B cell (primary cell): ENCODE measurements at regions not wholly inside any gene's neighbourhood (a gene's known extent, or its start where the extent isn't known, plus 50 kb on each side); places are given as distances from the start of the nearest gene placed in this dataset.

Experiments used
- ATAC-seq: fragments of 200-7000 bp; cut with Tn5 transposase; one replicate; pipeline ENCODE4 v1.10.0; 2021; ENCODE audit warnings: low read depth, mild to moderate bottlenecking, moderate number of reproducible peaks, moderate library complexity
- CTCF ChIA-PET: fragments of 350-600 bp; sonication (Branson Sonifier 250); formaldehyde crosslinking; loops from one replicate; lab custom pipeline; 2021; ENCODE audit warnings: antibody characterized with exemption, inconsistent platforms; lab: Charles Lee
- POLR2A ChIA-PET: fragments of 350-600 bp; sonication (Branson Sonifier 250); formaldehyde crosslinking; loops from one replicate; lab custom pipeline; 2021; ENCODE audit warnings: antibody characterized with exemption; lab: Charles Lee
- DNase-seq: peaks from one replicate; pipeline ENCODE4 v3.0.0; 2013
- H2AFZ ChIP-seq: 2 replicates; pipeline ENCODE4 v1.6.1; 2012; ENCODE audit warnings: mild to moderate bottlenecking, low read depth, low read length; ENCODE audit not compliant: insufficient read depth, poor library complexity, severe bottlenecking
- H3K27ac ChIP-seq, 2 donors: 1 replicate in 1 of 2; 2 replicates in 1 of 2; pipeline ENCODE4 v1.5.1; 2012 to 2013; ENCODE audit warnings: low read length in 2 of 2, mild to moderate bottlenecking in 2 of 2, moderate library complexity in 1 of 2
- H3K27me3 ChIP-seq, 4 experiments: fragments of 200-600 bp in 1 of 4; sonication (generic) in 1 of 4; replicated peaks in 1 of 4; 1 replicate in 2 of 4; 2 replicates in 2 of 4; pipeline versions ENCODE4 v1.6.1 to v1.7.0; 2013 to 2016; ENCODE audit warnings: low read length in 3 of 4, mild to moderate bottlenecking in 2 of 4, mixed read lengths in 1 of 4, moderate library complexity in 1 of 4; ENCODE audit not compliant: insufficient read depth in 4 of 4, control insufficient read depth in 3 of 4; ENCODE audit errors: control extremely low read depth in 1 of 4
- H3K36me3 ChIP-seq, 2 experiments: replicated peaks in 1 of 2; 1 replicate in 1 of 2; 2 replicates in 1 of 2; pipeline versions ENCODE4 v1.6.1 to v1.7.1; 2013; ENCODE audit warnings: low read length in 1 of 2; ENCODE audit not compliant: insufficient read depth in 2 of 2, control insufficient read depth in 1 of 2; ENCODE audit errors: control extremely low read depth in 1 of 2, extremely low read depth in 1 of 2
- H3K4me1 ChIP-seq, 2 donors: fragments of 200-600 bp in 1 of 2; sonication (generic) in 1 of 2; 1 replicate in 1 of 2; 2 replicates in 1 of 2; pipeline versions ENCODE4 v1.5.1 to v1.6.1; 2013 to 2017; ENCODE audit warnings: low read length in 2 of 2; ENCODE audit not compliant: control insufficient read depth in 2 of 2, insufficient read depth in 2 of 2
- H3K4me2 ChIP-seq: replicated peaks from 2 replicates; pipeline ENCODE3; 2012; ENCODE audit warnings: mild to moderate bottlenecking, low read depth, low read length; ENCODE audit not compliant: poor library complexity, severe bottlenecking
- H3K4me3 ChIP-seq, 5 experiments: fragments of 200-600 bp in 1 of 5; sonication (generic) in 1 of 5; 1 replicate in 3 of 5; 2 replicates in 2 of 5; pipeline versions ENCODE4 v1.5.1 to v1.7.0; 2011 to 2016; ENCODE audit warnings: low read length in 4 of 5, mild to moderate bottlenecking in 4 of 5, low read depth in 2 of 5, control low read depth in 1 of 5, moderate library complexity in 1 of 5; ENCODE audit not compliant: insufficient read depth in 1 of 5; ENCODE audit errors: control extremely low read depth in 1 of 5, extremely low read depth in 1 of 5
- H3K79me2 ChIP-seq: fragments of 200-600 bp; sonication (generic); one replicate; pipeline ENCODE4 v1.6.0; 2016; ENCODE audit warnings: low read length; ENCODE audit not compliant: control insufficient read depth, insufficient read depth
- H3K9ac ChIP-seq: fragments of 200-600 bp; sonication (generic); 2 replicates; pipeline ENCODE4 v1.6.1; 2017; ENCODE audit warnings: mild to moderate bottlenecking, low read length, moderate library complexity
- H3K9me3 ChIP-seq, 3 donors: one replicate each; pipeline versions ENCODE4 v1.6.1 to v1.7.1; 2013; ENCODE audit warnings: low read length in 2 of 3; ENCODE audit not compliant: control insufficient read depth in 2 of 3, insufficient read depth in 1 of 3; ENCODE audit errors: control extremely low read depth in 1 of 3
- H4K20me1 ChIP-seq: 2 replicates; pipeline ENCODE4 v1.6.0; 2012; ENCODE audit warnings: mild to moderate bottlenecking, low read length; ENCODE audit not compliant: insufficient read depth, control insufficient read depth, poor library complexity, severe bottlenecking
- H3K27ac Mint-ChIP-seq: one replicate; pipeline ENCODE4 v1.8.0; 2021; ENCODE audit warnings: mixed read lengths
- H3K27me3 Mint-ChIP-seq: one replicate; pipeline ENCODE4 v1.8.0; 2021; ENCODE audit warnings: mixed read lengths
- H3K4me1 Mint-ChIP-seq: one replicate; pipeline ENCODE4 v1.8.0; 2021; ENCODE audit warnings: mixed read lengths
- H3K4me3 Mint-ChIP-seq: one replicate; pipeline ENCODE4 v1.8.0; 2021; ENCODE audit warnings: mixed read lengths
- H3K9me3 Mint-ChIP-seq: one replicate; pipeline ENCODE4 v1.8.0; 2022; ENCODE audit warnings: mixed read lengths; ENCODE audit not compliant: insufficient read depth
- CTCF ChIP-seq: fragments of 200-600 bp; IDR thresholded peaks from one replicate; pipeline ENCODE4 v1.8.0; 2022; ENCODE audit warnings: antibody characterized with exemption, mild to moderate bottlenecking
- EZH2 ChIP-seq: IDR thresholded peaks from 2 replicates; pipeline ENCODE4 v1.6.1; 2012; ENCODE audit warnings: borderline replicate concordance, low read depth, mild to moderate bottlenecking, moderate library complexity, low read length; ENCODE audit not compliant: insufficient read depth, poor library complexity, severe bottlenecking
- WGBS: methylation state at CpG from one replicate; pipeline ENCODE4 v1.1.5; 2013; ENCODE audit warnings: missing lambda C conversion rate; ENCODE audit not compliant: insufficient coverage; 5-methylcytosine and 5-hydroxymethylcytosine counted together
- intact Hi-C: fragments of 100-400 bp; cut with micrococcal nuclease; formaldehyde crosslinking; loops from one replicate; pipeline ENCODE4 v1.10.0; 2022

- no peak overlapping the region for H3K4me3 Mint-ChIP-seq
These were observed 263.4 kb downstream of the CDH26 start for GRCh38 chr20:60221593-60221992.

GRCh38 chr20:60222497-60222896 is 264.3 kb downstream of the CDH26 start:
- no peaks in the 10 kb centered on the region for H4K20me1 ChIP-seq

More at GRCh38 chr20:60221593-60221992, 263.4 kb downstream of the CDH26 start:
- no peaks in the 10 kb centered on the region for H3K4me1 ChIP-seq
- no peaks in the 10 kb centered on the region for H3K9me3 ChIP-seq
- no peak overlapping the region for H3K4me3 ChIP-seq
- H3K4me2 ChIP-seq, result no peak overlapping the region
- H3K27ac ChIP-seq, result no peak overlapping the region
- DNase-seq (no peak), ATAC-seq (no peak)
- Mint-ChIP-seq H3K27me3 (no peaks in the 10 kb centered on the region), H3K4me1 (no peaks in the 10 kb centered on the region), H3K27ac (no peak overlapping the region), H3K9me3 (no peaks in the 10 kb centered on the region)
- no peak for TF ChIP-seq CTCF
- TF ChIP-seq EZH2, result no peak
- no peaks in the 10 kb centered on the region for H3K79me2 ChIP-seq
- H4K20me1 ChIP-seq, result no peaks in the 10 kb centered on the region
- intact Hi-C loops, result no loop called here
- 79% methylated on average over 3 of the region's 3 CpGs for WGBS
- no peaks in the 10 kb centered on the region for H3K27me3 ChIP-seq
- ChIA-PET CTCF (interaction anchor here (1.3 kb wide), 1 partner anchor 11 kb away, joined by 3 read pairs; no protein-coding TSS in a partner anchor), POLR2A (no interaction called here)
- no peak overlapping the region for H2AFZ ChIP-seq
- H3K9ac ChIP-seq, result no peak overlapping the region
- no peaks in the 10 kb centered on the region for H3K36me3 ChIP-seq

More at GRCh38 chr20:60222497-60222896, 264.3 kb downstream of the CDH26 start:
- 92% methylated on average over 2 of the region's 2 CpGs for WGBS
- H3K27me3 ChIP-seq, result no peaks in the 10 kb centered on the region
- Mint-ChIP-seq H3K27me3 (no peaks in the 10 kb centered on the region), H3K27ac (no peak overlapping the region), H3K4me3 (no peak overlapping the region), H3K4me1 (no peaks in the 10 kb centered on the region), H3K9me3 (no peaks in the 10 kb centered on the region)
- no peak overlapping the region for H2AFZ ChIP-seq
- no peak overlapping the region for H3K9ac ChIP-seq
- intact Hi-C loops, result no loop called here
- H3K9me3 ChIP-seq, result no peaks in the 10 kb centered on the region
- no peak overlapping the region for H3K4me3 ChIP-seq
- no peaks in the 10 kb centered on the region for H3K36me3 ChIP-seq
- ChIA-PET POLR2A (no interaction called here), CTCF (interaction anchor here (1.3 kb wide), 1 partner anchor 12 kb away, joined by 3 read pairs; no protein-coding TSS in a partner anchor)
- DNase-seq (no peak), ATAC-seq (no peak)
- H3K4me1 ChIP-seq, result no peaks in the 10 kb centered on the region
- no peak overlapping the region for H3K27ac ChIP-seq
- TF ChIP-seq EZH2 (no peak), CTCF (no peak)
- H3K79me2 ChIP-seq, result no peaks in the 10 kb centered on the region
- H3K4me2 ChIP-seq, result no peak overlapping the region
